Natural killer cell (primary cell): ENCODE measurements at regions not wholly inside any gene's neighbourhood (a gene's known extent, or its start where the extent isn't known, plus 50 kb on each side); places are given as distances from the start of the nearest gene placed in this dataset.

ENCODE experiments used
- ATAC-seq, 3 donors: fragments of 150-1000 bp in 2 of 3; fragments of 200-7000 bp in 1 of 3; cut with Tn5 transposase; 1 replicate in 1 of 3; 2 replicates in 2 of 3; pipeline ENCODE4 v1.10.0; 2021; ENCODE audit warnings: mild to moderate bottlenecking in 2 of 3, moderate library complexity in 2 of 3
- DNase-seq, 2 donors: peaks; one replicate each; pipeline versions ENCODE4 v3.0.0 to v3.0.0-alpha.2; 2013 to 2021; ENCODE audit warnings: mixed read lengths in 1 of 2
- H3K27ac ChIP-seq: one replicate; pipeline ENCODE4 v1.5.1; 2013; ENCODE audit warnings: mild to moderate bottlenecking, low read length
- H3K27me3 ChIP-seq: one replicate; pipeline ENCODE4 v1.6.1; 2013; ENCODE audit warnings: low read length; ENCODE audit not compliant: control insufficient read depth, insufficient read depth
- H3K36me3 ChIP-seq: one replicate; pipeline ENCODE4 v1.6.1; 2013; ENCODE audit warnings: low read length; ENCODE audit not compliant: control insufficient read depth, insufficient read depth
- H3K4me1 ChIP-seq: one replicate; pipeline ENCODE4 v1.6.1; 2013; ENCODE audit warnings: low read length; ENCODE audit not compliant: control insufficient read depth, insufficient read depth
- H3K4me3 ChIP-seq: one replicate; pipeline ENCODE4 v1.5.1; 2013; ENCODE audit warnings: low read length
- H3K9me3 ChIP-seq: one replicate; pipeline ENCODE4 v1.6.1; 2013; ENCODE audit warnings: low read length; ENCODE audit not compliant: control insufficient read depth, insufficient read depth
- H3K27ac Mint-ChIP-seq, 2 donors: one replicate each; pipeline ENCODE4 v1.8.0; 2022; ENCODE audit warnings: mild to moderate bottlenecking in 2 of 2, mixed read lengths in 2 of 2, moderate library complexity in 1 of 2
- H3K27me3 Mint-ChIP-seq, 2 donors: one replicate each; pipeline ENCODE4 v1.8.0; 2022; ENCODE audit warnings: low read depth in 2 of 2, mixed read lengths in 2 of 2
- H3K36me3 Mint-ChIP-seq: one replicate; pipeline ENCODE4 v1.8.0; 2022; ENCODE audit warnings: mixed read lengths
- H3K4me1 Mint-ChIP-seq, 2 donors: one replicate each; pipeline ENCODE4 v1.8.0; 2022; ENCODE audit warnings: mixed read lengths in 2 of 2
- H3K4me3 Mint-ChIP-seq: one replicate; pipeline ENCODE4 v1.8.0; 2022; ENCODE audit warnings: mild to moderate bottlenecking, moderate library complexity, mixed read lengths
- H3K9me3 Mint-ChIP-seq, 2 donors: one replicate each; pipeline ENCODE4 v1.8.0; 2022; ENCODE audit warnings: mixed read lengths in 2 of 2
- CTCF ChIP-seq: fragments of 200-600 bp; IDR thresholded peaks from one replicate; pipeline ENCODE4 v1.8.0; 2022; ENCODE audit warnings: antibody characterized with exemption
- WGBS: methylation state at CpG from one replicate; pipeline ENCODE4 v1.1.7; 2013; ENCODE audit warnings: missing lambda C conversion rate; ENCODE audit not compliant: insufficient coverage; 5-methylcytosine and 5-hydroxymethylcytosine counted together
- intact Hi-C: fragments of 100-400 bp; cut with micrococcal nuclease; formaldehyde crosslinking; loops from one replicate; pipeline ENCODE4 v1.14.2; 2022

GRCh38 chr12:90490355-90490754 is 464.6 kb downstream of the CCER1 start:
- H3K4me1 ChIP-seq, result no peaks in the 10 kb centered on the region
- no peaks in the 10 kb centered on the region for H3K4me1 Mint-ChIP-seq

GRCh38 chr12:90489141-90489540 is 465.8 kb downstream of the CCER1 start:
- Mint-ChIP-seq H3K4me1 (no peaks in the 10 kb centered on the region), H3K36me3 (no peaks in the 10 kb centered on the region)
- 75% methylated on average over 1 of the region's 3 CpGs for WGBS

More at GRCh38 chr12:90490355-90490754, 464.6 kb downstream of the CCER1 start:
- no peak overlapping the region for H3K27ac Mint-ChIP-seq
- intact Hi-C loops, result no loop called here
- H3K27me3 ChIP-seq, result no peaks in the 10 kb centered on the region
- H3K9me3 ChIP-seq, result peaks cover 4% of the 10 kb centered on the region
- no peak overlapping the region for H3K27ac ChIP-seq
- no peak for TF ChIP-seq CTCF
- H3K4me3 Mint-ChIP-seq, result no peak overlapping the region
- no peaks in the 10 kb centered on the region for H3K36me3 Mint-ChIP-seq
- H3K27me3 Mint-ChIP-seq, result no peaks in the 10 kb centered on the region
- no peak overlapping the region for H3K4me3 ChIP-seq
- ATAC-seq, result no peak
- H3K9me3 Mint-ChIP-seq, result peaks cover 5 to 8% of the 10 kb centered on the region in 2 donors
- H3K36me3 ChIP-seq, result no peaks in the 10 kb centered on the region
- no peak for DNase-seq

DNA sequence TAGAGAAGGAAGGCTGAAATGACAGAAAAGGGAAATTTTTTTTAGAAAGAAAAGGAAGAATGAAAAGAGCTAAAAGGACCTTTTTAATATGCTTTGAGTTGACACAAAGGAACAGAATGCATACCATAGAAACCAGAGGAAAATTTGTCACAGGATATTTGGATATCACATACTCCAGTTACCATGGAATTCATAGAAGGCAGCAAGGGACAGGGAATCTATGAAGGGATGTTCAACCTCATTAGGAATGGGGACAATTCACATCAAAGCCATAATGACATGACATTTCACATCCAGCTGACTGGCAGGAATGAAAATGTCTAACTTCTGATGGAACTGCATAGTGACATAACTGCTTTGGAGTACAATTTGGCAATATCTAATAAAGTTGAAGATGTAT is 469.4 kb downstream of the CCER1 start:
- no peak for TF ChIP-seq CTCF
- Mint-ChIP-seq H3K4me3 (no peak overlapping the region), H3K27me3 (no peaks in the 10 kb centered on the region), H3K27ac (no peak overlapping the region), H3K36me3 (no peaks in the 10 kb centered on the region), H3K4me1 (no peaks in the 10 kb centered on the region), H3K9me3 (peaks cover 4 to 5% of the 10 kb centered on the region in 2 donors)
- Histone ChIP-seq H3K27ac (no peak overlapping the region), H3K27me3 (no peaks in the 10 kb centered on the region), H3K4me3 (no peak overlapping the region), H3K36me3 (no peaks in the 10 kb centered on the region), H3K4me1 (no peaks in the 10 kb centered on the region), H3K9me3 (peaks cover 2% of the 10 kb centered on the region)
- ATAC-seq, result no peak
- DNase-seq, result no peak
- intact Hi-C loops, result no loop called here

More at GRCh38 chr12:90489141-90489540, 465.8 kb downstream of the CCER1 start:
- no peaks in the 10 kb centered on the region for H3K36me3 ChIP-seq
- peaks cover 5 to 9% of the 10 kb centered on the region in 2 donors for H3K9me3 Mint-ChIP-seq
- peaks cover 4% of the 10 kb centered on the region for H3K9me3 ChIP-seq
- no peaks in the 10 kb centered on the region for H3K27me3 Mint-ChIP-seq
- no peak for DNase-seq
- no peak overlapping the region for H3K27ac Mint-ChIP-seq
- H3K27me3 ChIP-seq, result no peaks in the 10 kb centered on the region
- ATAC-seq, result no peak
- H3K27ac ChIP-seq, result no peak overlapping the region
- TF ChIP-seq CTCF, result no peak
- intact Hi-C loops, result no loop called here
- H3K4me1 ChIP-seq, result no peaks in the 10 kb centered on the region
- no peak overlapping the region for H3K4me3 Mint-ChIP-seq
- no peak overlapping the region for H3K4me3 ChIP-seq

DNA sequence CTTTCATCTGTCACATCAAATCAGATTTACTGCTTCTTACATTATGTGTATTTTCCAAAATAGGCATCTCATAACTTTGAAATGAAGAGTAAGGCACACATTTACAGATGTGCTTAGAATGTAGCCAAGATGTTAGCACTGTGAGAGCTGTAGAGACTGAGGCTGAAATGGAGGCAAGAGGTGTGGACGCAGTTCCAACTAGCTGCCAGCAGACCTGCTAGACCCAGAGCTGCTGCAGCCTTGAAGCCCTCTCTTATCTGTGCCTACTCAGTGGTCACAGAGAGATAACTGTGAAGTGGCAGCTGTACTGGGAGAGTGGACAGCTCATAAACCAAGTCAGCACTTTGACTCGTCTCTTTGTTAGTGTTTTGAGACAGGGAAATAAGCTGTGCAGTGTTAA is 470.9 kb downstream of the CCER1 start:
- Mint-ChIP-seq H3K9me3 (peaks cover 2 to 3% of the 10 kb centered on the region in 2 donors), H3K27ac (no peak overlapping the region), H3K4me1 (no peaks in the 10 kb centered on the region), H3K27me3 (no peaks in the 10 kb centered on the region), H3K4me3 (no peak overlapping the region), H3K36me3 (no peaks in the 10 kb centered on the region)
- Histone ChIP-seq H3K4me3 (no peak overlapping the region), H3K27ac (no peak overlapping the region), H3K36me3 (no peaks in the 10 kb centered on the region), H3K9me3 (no peaks in the 10 kb centered on the region), H3K4me1 (no peaks in the 10 kb centered on the region), H3K27me3 (no peaks in the 10 kb centered on the region)
- no peak for DNase-seq
- WGBS, result 73% methylated on average over 2 of the region's 2 CpGs
- no peak for TF ChIP-seq CTCF
- ATAC-seq, result no peak
- intact Hi-C loops, result no loop called here
